CD4-positive, alpha-beta T cell treated with Interleukin-6 for 4 hours (primary cell): ENCODE measurements at regions not wholly inside any gene's neighbourhood (a gene's known extent, or its start where the extent isn't known, plus 50 kb on each side); places are given as distances from the start of the nearest gene placed in this dataset.
"Not testable (repeated sequence)": the region's sequence is repeated elsewhere in the genome, so short reads cannot be mapped to it uniquely, and the experiment has no call there.

ENCODE experiments used
- DNase-seq: peaks from one replicate; pipeline ENCODE4 v3.0.0-alpha.2; 2020; ENCODE audit warnings: mixed read lengths

DNA sequence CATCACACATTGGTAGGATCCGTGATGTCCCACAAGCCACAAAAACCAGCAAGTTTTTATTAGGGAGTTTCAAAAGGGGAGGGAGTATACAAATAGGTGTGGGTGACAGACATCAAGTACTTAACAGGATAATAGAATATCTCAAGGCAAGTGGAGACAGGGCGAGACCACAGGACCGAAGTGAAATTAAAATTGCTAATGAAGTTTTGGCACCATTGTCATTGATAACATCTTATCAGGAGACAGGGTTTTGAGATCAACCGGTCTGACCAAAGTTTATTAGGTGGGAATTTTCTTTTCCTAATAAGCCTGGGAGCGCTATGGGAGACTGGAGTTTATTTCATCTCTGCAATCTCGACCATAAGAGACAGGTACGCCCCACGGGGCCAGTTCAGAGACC, 178.5 kb downstream of the OTOP1 start:
- not testable (repeated sequence) for DNase-seq

DNA sequence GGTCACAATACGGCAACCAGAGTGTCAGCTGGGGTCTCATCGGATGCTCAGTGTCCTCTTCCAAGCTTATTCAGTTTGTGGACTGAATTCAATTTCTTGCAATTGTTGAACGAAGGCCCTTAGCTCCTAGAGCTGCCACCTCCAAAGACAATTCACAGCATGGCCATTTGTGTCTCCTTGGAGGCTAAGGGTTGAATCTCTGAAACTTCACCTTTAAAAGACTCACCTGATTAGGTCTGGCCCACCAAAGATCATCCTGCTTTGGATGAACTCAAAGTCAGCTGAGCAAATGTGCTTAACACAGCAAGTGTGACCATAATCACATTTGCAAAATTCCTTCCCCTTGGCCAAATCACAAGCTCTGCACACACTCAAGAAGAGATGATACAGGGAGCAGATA, 175.9 kb downstream of the OTOP1 start:
- DNase-seq = not testable (repeated sequence)

DNA sequence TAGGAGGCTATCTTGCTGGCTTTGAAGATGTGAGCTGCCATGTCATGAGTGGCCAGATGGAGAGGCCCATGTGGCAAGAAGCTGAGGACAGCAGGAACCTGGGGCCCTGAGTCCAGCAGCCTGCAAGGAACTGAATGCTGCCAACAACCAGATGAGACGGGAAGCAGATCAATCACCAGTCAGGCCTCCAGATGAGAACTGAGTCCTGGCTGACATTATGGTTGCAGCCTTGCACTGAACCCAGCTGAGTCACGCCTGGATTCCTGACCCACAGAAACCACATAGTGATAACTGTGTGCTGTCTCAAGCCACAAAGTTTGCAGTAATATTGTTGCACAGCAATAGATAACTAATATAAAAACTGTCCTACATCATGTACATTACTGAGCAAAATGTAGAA, 173.8 kb downstream of the OTOP1 start:
- DNase-seq = not testable (repeated sequence)

DNA sequence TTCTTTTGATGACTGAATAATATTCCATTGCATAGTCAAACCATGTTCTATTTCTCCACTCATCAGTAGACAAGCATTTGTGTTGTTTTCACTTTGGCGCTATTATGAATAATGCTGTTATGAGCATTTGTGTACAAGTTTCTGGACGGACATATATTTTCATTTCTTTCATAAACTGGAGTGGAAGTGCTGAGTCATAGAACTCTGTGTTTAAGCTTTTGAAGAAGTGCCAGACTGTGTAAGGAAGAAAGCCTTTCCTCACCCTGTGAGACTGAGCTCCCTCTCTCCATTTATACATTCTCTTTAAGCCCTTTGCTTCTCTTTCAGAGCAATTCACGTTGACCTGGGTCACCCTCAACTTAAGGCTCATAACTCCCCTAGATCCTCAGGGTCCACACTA, 169.5 kb downstream of the OTOP1 start:
- DNase-seq = not testable (repeated sequence)

DNA sequence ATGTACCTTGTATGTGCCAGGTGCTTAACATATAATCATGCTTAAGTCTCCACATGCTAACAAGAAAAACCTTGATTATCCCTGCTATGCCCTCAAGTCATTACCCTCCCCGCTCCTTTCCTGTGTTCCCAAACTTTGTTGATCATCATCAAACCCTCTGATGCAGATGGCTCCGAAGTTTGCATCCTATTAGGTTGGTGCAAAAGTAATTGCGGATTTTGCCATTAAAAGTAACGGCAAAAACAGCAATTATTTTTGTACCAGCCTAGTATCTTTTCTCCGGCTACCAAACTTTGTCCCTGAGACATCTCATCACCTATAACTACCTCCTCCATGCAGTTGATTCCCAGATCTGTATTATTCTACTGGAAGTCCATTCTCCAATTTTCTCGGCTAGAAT, 142.6 kb downstream of the OTOP1 start:
- not testable (repeated sequence) for DNase-seq

DNA sequence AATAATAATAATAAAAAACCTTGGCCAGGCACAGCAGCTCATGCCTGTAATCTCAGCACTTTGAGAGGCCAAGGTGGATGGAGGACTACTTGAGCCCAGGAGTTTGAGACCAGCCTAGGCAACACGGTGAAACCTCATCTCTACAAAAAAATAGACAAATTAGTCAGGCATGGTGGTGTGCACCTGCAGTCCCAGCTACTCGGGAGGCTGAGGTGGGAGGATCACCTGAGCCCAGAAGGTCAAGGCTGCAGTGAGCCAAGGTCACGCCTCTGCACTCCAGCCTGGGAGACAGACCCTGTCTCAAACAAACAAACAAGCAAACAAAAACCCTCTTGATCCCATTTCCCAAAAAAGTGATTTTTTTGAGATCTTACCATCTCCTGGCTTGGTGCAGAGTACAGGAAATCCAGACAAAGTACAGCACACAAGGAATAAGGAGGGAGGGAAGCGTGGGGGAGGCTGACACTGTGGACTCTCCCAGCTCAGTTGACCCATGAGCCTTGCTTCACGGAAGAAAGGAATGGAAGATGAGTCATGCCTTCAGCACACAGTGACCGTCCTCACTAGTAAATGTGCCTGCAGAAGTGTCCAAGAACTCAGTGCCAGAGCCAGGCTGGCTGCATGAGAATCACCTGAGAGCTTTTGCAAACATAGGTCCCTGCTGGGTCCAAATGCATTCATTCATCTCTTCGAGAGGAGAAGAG, 136.9 kb downstream of the OTOP1 start:
- DNase-seq = not testable (repeated sequence)

DNA sequence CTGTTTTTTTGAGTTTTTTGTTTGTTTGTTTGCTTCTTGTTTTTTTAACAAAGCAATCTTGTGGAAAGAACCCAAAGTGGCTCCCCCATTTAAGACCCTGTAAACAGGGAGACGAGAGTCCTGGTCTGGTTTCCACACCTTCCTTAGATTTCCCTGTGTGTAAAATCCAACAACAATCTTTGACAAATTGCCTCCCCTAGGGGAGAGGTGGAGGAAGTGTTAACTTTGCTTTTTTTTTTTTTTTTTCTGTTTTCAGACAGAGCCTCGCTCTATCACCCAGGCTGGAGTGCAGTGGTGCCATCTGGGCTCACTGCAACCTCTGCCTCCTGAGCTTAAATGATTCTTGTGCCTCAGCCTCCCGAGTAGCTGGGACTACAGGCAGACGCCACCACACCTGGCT, 136.0 kb downstream of the OTOP1 start:
- not testable (repeated sequence) for DNase-seq

DNA sequence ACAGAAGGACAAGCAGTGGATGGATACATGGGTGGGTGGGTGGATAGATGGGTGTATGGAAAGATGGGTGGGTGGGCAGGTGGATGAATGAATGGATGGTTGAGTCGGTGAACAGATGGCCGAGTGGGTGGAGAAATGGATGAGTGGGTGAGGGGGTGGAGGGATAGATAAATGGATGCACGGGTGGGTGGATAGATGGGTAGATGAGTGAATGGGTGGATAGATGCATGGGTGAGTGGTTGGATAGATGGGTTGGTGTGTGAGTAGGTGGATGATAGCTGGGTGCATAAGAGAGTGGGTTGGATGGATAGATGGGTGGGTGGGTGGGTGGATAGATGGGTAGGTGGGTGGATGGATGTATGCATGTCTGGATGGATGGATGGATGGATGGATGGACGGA, 134.6 kb downstream of the OTOP1 start:
- not testable (repeated sequence) for DNase-seq

DNA sequence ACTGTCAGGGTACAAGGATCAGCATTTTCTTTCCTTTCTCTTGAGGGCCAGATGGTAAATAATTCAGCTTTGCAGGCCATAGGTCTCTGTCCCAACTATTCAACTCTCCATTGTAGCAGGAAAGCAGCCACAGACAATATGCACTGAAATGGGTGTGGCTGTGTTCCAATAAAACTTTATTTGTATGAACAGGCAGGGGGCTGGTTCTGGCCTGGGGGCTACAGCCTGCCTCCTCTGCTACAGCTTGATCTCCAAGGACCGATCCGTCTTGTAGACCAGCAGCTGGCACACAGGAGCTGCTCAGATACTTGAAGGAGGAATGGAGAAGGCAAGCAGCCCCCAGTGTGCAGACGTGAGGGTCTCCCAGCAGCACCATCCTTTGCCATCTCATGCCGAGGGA, 127.1 kb downstream of the OTOP1 start:
- DNase-seq = not testable (repeated sequence)

DNA sequence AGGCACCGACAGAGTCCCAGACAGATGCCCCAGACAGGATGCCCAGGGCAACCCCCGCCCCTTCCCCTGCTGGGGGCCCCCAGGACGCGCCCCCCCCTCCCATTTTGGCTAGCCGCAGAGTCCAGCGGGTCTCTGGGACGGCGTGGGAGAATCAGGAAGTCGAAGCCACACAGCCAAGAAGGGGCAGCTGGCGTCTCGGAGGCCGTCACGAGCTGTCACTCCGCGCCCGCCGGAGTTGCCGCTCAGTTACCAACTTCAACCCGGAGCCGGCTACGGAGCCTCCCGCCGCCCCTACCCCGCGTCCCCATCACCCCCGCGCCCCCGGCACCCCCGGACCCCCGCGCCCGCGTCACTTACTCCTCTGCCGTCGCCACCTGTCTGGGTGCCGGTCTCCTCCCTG, 119.8 kb downstream of the OTOP1 start:
- not testable (repeated sequence) for DNase-seq

DNA sequence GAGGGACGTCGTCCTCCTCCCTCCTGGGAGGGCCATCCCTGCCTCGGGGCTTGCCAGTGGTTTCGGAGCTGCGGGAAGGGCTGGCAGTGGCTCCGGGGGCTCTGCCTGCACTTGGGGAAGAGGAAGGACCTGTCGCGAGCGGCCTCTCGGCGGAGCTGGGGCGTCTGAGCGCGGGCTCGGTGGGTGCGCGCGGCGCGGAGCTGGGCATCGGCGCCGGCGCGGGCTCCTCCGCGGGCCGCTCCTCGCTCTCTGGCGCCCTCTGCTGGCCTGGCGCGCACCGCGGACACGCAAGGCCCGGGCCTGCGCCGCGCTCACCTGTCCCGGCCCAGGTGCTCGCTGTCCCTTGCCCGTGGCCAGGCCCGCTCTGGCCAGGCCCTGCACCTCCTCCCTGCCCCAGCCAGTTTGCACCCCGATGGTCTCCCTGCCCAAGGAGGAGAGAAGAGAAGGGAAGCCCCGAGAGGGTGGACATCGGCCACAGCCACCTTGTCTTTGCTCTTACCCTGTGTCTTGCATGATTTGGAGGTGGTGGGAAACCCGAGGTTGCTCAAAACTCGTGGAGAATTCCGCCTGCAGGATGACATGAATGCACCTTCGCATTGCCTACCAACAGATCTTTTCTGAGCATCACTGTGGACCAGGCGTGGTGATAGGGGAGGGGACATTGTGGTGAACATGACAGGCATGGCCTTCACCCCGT, 119.2 kb downstream of the OTOP1 start:
- DNase-seq = peak; percentile 70

DNA sequence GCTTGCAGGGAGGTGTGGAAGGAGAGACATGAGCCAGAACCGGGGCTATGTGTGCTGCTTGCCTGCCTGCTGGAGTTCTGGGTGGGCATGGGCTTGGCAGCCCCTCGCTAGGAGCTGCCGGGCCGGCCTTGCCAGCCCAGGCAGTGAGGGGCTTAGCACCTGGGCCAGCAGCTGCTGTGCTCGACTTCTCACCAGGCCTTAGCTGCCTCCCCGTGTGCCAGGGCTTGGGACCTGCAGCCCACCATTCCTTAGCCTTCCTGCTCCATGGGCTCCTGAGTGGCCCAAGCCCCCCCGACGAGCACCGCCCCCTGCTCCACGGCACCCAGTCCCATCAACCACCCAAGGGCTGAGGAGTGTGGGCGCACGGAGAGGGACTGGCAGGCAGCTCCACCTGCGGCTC, 111.3 kb downstream of the OTOP1 start:
- DNase-seq = not testable (repeated sequence)

DNA sequence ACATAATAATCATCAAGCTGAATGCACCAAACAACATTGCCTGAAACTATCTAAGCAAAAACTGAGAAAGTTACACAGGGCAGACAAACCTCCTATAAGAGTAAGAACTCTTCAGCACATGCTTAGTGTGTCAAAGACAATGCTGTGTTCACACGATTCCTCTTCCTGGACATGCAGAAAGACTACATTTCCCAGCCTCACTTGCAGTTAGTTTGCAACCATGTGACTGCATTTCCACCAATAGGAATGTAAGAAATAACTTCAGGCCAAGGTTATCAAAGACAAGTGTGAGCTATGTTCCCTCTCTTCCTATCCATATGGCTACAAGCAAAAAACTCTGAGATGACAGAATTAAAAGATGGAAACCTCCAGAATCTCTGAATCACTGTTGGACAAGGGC, 109.8 kb downstream of the OTOP1 start:
- not testable (repeated sequence) for DNase-seq

DNA sequence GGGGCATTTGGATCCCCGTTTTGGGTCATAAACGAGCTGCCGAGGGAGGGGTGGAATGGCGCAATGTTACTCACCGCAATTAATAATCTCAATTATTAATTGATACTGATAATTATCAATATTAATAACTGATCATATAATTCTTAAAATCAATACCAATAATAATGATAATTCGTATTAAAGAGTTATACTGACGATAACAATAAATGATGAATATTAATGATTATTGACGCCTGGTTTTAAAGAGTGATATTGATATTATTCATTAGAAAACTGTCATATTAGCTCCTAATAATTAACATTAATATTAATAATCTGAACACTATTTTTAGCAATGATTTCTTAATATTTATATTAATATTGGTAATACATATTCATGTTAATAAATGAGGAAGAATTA, 92.4 kb downstream of the OTOP1 start:
- not testable (repeated sequence) for DNase-seq

DNA sequence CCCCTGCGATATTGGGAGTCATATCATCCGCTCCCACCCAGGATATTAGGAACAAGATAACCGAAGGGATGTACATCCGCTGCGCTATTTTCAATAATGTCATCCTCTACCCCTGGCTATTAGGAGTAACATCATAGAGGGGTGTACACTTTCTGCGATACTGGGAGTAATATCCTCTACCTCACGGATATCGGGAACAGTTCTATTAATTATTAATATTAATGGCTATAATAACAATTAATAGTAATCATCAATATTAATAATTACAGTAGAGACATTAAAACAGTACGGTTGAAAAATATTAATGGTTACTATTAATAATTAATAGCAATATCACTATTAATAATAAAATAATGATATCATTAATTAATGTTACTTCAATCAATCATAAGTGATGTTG, 90.1 kb downstream of the OTOP1 start:
- DNase-seq = not testable (repeated sequence)
